ENCODE measurements at regions not wholly inside any gene's neighbourhood (a gene's known extent, or its start where the extent isn't known, plus 50 kb on each side); places are given as distances from the start of the nearest gene placed in this dataset.

DNA sequence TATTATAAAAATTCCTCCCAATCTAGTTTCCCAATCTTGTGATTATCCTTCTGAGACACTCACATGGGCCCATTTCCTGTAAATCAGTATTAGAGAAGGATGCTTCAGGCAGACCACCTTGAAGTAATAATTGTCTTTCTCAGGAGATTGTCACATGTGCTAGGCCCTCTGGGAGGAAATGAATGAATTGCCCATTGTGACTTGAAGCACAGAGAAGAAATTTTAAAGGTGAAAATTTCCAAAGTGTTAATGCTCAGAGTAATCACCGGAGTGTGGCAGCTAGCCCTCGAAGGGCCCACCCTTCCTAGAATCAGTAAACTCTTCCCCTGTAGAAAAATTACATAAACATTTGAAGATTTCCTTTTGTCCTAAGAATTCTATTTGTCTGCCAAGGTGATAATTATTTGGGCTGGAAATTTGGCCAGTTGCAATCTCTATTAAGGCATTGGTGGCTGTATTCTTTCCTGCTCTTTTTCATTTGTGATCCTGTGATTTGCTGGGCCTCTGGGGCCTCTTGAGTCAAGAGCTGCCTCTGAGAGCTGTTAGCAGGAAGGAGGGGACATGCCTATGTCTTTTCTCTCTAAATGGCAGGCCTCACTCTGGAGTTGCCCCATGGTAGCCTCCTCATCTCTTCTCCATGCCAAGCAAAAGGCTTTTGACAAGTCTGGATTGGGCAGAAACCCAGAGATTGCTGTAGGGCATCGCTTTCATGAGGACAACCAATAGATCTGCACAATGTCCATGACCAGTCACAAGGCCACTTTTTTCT lies 371.5 kb upstream of the ACTBL2 start:
- Histone ChIP-seq H3K4me3 (ENCODE audit: low read depth in 1 of 2, low read length in 2 of 2) (no peak overlapping the region), H3K27me3 (ENCODE audit: low read depth, low read length) (no peaks in the 10 kb centered on the region), H3K36me3 (ENCODE audit: control insufficient read depth in 1 of 2, insufficient read depth in 2 of 2, low read length in 2 of 2) (no peaks in the 10 kb centered on the region), H3K9me3 (ENCODE audit: control insufficient read depth in 1 of 2, low read length in 2 of 2) (no peaks in the 10 kb centered on the region), H3K4me1 (ENCODE audit: control insufficient read depth in 1 of 2, insufficient read depth in 2 of 2, low read length in 2 of 2) (no peaks in the 10 kb centered on the region), H3K27ac (ENCODE audit: low read length) (no peak overlapping the region)

DNA sequence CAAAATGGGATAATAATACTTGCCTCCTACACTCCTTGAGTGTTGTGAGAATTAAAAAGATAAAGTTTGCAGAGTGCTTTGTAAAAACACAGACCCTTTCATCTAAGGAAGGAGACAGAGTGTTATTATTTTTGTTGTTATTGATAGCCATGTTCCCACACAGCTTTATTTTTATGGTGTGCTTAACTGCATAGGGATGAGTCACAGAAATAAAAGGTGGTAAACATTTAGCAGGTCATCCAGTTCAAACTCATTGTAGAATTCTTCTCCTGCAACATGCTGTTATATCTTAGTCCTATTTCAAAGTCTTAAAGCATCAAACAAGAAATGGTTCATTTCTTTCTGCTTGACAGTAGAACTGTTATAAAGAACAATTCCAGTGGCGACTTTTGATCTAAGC lies 367.5 kb upstream of the ACTBL2 start:
- H3K27ac ChIP-seq (ENCODE audit: low read length) = no peak overlapping the region
- H3K27me3 ChIP-seq (ENCODE audit: low read depth, low read length) = no peaks in the 10 kb centered on the region
- no peaks in the 10 kb centered on the region for H3K4me1 ChIP-seq (ENCODE audit: control insufficient read depth in 1 of 2, insufficient read depth in 2 of 2, low read length in 2 of 2)
- no peaks in the 10 kb centered on the region for H3K9me3 ChIP-seq (ENCODE audit: control insufficient read depth in 1 of 2, low read length in 2 of 2)
- H3K4me3 ChIP-seq (ENCODE audit: low read depth in 1 of 2, low read length in 2 of 2) = no peak overlapping the region
- no peaks in the 10 kb centered on the region for H3K36me3 ChIP-seq (ENCODE audit: control insufficient read depth in 1 of 2, insufficient read depth in 2 of 2, low read length in 2 of 2)

DNA sequence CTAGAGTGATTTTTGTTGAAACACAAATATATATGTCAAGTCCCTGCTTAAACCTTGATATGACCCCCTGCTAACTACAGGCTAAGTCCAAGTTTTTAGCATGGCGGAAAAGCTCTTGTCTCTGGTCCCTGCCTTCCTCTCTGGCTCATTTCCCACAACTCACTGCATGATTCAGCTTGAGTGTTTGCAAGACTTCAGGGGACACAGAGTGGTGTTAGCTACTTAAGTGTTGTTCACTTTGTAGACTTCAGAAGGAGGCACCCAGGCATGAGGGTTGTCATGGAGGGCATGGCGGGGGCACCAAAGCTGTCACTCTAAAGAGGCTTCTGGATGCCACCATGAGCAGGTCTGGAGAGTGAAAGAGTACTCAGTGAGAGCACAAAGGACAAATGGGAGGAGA lies 362.4 kb upstream of the ACTBL2 start:
- H3K9me3 ChIP-seq (ENCODE audit: control insufficient read depth in 1 of 2, low read length in 2 of 2) = no peaks in the 10 kb centered on the region
- no peak overlapping the region for H3K4me3 ChIP-seq (ENCODE audit: low read depth in 1 of 2, low read length in 2 of 2)
- no peaks in the 10 kb centered on the region for H3K27me3 ChIP-seq (ENCODE audit: low read depth, low read length)
- no peaks in the 10 kb centered on the region for H3K36me3 ChIP-seq (ENCODE audit: control insufficient read depth in 1 of 2, insufficient read depth in 2 of 2, low read length in 2 of 2)
- H3K4me1 ChIP-seq (ENCODE audit: control insufficient read depth in 1 of 2, insufficient read depth in 2 of 2, low read length in 2 of 2) = peaks cover 7% of the 10 kb centered on the region in 2 donors
- H3K27ac ChIP-seq (ENCODE audit: low read length) = no peak overlapping the region

DNA sequence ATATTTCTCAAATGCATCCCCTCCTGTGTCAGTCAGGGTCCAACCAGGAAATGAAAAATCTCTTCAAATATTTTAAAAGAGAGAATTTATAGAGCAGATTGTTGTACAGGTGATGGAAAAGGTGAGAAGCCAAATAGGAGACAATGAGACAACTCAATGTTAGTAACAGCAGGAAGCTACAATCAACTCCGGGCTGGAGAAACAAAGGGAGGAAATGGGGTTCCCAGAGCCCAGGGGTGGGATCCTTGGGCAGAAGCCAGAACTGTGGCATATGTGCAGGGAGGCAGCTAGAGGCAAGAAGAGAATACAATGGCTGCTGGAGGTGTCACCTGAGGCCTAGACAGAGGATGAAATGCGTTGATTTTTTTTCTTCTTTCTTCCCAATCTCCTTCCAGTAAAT lies 361.8 kb upstream of the ACTBL2 start:
- no peak overlapping the region for H3K4me3 ChIP-seq (ENCODE audit: low read depth in 1 of 2, low read length in 2 of 2)
- no peaks in the 10 kb centered on the region for H3K36me3 ChIP-seq (ENCODE audit: control insufficient read depth in 1 of 2, insufficient read depth in 2 of 2, low read length in 2 of 2)
- H3K9me3 ChIP-seq (ENCODE audit: control insufficient read depth in 1 of 2, low read length in 2 of 2) = no peaks in the 10 kb centered on the region
- peaks cover 7% of the 10 kb centered on the region in 2 donors for H3K4me1 ChIP-seq (ENCODE audit: control insufficient read depth in 1 of 2, insufficient read depth in 2 of 2, low read length in 2 of 2)
- no peak overlapping the region for H3K27ac ChIP-seq (ENCODE audit: low read length)
- H3K27me3 ChIP-seq (ENCODE audit: low read depth, low read length) = no peaks in the 10 kb centered on the region

DNA sequence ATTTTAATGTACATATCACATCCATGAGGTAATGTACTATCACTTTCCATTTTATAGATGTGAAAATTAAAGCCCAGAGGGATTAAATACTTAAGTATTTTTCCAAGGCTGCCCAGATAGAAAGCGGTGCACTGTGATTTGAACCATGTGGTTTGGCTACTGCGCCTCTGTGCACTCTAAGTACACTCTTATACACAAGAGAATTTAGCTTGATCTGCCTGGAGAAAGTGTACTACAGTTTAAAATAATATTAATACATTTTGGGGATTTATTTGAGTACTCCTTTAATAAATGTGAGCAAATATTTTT lies 360.4 kb upstream of the ACTBL2 start:
- Histone ChIP-seq H3K27me3 (ENCODE audit: low read depth, low read length) (no peaks in the 10 kb centered on the region), H3K4me3 (ENCODE audit: low read depth in 1 of 2, low read length in 2 of 2) (no peak overlapping the region), H3K4me1 (ENCODE audit: control insufficient read depth in 1 of 2, insufficient read depth in 2 of 2, low read length in 2 of 2) (peaks cover 7% of the 10 kb centered on the region in 2 donors), H3K36me3 (ENCODE audit: control insufficient read depth in 1 of 2, insufficient read depth in 2 of 2, low read length in 2 of 2) (no peaks in the 10 kb centered on the region), H3K9me3 (ENCODE audit: control insufficient read depth in 1 of 2, low read length in 2 of 2) (no peaks in the 10 kb centered on the region), H3K27ac (ENCODE audit: low read length) (no peak overlapping the region)

DNA sequence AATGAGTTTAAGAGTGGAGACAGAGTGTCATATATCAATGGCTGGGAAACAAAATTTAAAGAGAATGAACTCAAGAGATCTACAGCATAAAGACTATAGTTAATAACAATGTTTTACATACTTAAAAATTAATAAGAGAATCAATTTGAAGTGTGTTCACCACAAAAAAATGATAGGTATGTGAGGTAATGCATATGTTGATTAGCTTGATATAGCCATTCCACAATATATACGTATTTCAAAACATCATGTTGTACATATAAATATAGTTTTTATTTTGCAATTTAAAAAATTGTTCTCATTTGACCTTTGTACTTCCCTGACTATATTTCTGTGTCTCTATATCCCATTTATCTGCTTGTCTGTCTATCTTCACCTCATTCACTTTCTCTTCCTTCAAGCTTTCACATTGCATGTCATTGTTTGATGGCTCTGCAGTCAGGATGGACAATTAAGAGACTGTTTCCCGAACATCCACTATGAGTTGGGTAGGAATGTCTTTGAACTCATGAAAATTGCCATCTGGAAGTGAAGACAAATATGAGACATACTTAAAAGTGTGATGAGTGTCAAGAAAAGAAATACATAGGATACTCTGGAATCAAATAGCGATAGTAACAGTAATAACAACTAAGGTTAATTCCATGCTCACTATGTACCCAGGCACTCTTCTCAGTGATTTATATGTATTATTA lies 359.9 kb upstream of the ACTBL2 start:
- Histone ChIP-seq H3K4me3 (ENCODE audit: low read depth in 1 of 2, low read length in 2 of 2) (no peak overlapping the region), H3K27me3 (ENCODE audit: low read depth, low read length) (no peaks in the 10 kb centered on the region), H3K9me3 (ENCODE audit: control insufficient read depth in 1 of 2, low read length in 2 of 2) (no peaks in the 10 kb centered on the region), H3K27ac (ENCODE audit: low read length) (no peak overlapping the region), H3K4me1 (ENCODE audit: control insufficient read depth in 1 of 2, insufficient read depth in 2 of 2, low read length in 2 of 2) (peaks cover 7% of the 10 kb centered on the region in 2 donors), H3K36me3 (ENCODE audit: control insufficient read depth in 1 of 2, insufficient read depth in 2 of 2, low read length in 2 of 2) (no peaks in the 10 kb centered on the region)

DNA sequence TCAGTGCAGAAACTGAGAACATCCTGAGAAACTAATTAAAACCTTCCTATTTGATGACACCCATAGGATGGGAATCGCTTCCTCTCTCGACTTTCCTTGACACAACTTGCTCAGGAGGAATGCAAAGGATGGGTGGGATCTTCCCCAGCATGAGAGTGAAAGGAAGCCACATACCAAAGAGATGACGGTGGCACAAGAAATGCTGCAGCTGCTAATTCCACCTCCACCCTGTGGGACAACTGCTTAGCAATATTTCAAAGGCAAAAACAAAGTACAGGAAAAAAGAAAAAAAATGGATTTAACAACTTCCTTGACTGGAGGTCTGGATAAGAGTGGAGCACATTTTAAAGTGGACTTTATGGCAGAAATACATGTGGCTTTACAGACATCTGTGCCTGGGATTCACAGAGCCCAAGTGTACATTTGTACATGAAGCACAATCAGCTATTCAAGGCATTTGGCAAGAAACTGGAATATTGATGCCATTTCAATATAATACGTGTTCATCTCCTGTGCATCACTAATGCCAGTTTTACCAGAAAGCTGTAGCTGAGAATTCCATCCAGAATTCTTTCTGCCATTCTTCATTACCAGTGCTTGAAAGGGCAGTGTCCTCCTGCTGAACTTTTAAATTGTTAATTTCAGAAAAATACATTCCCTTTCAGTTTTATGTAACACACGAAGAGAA lies 359.2 kb upstream of the ACTBL2 start:
- no peaks in the 10 kb centered on the region for H3K36me3 ChIP-seq (ENCODE audit: control insufficient read depth in 1 of 2, insufficient read depth in 2 of 2, low read length in 2 of 2)
- H3K27me3 ChIP-seq (ENCODE audit: low read depth, low read length) = no peaks in the 10 kb centered on the region
- H3K27ac ChIP-seq (ENCODE audit: low read length) = no peak overlapping the region
- no peaks in the 10 kb centered on the region for H3K9me3 ChIP-seq (ENCODE audit: control insufficient read depth in 1 of 2, low read length in 2 of 2)
- H3K4me1 ChIP-seq (ENCODE audit: control insufficient read depth in 1 of 2, insufficient read depth in 2 of 2, low read length in 2 of 2) = peaks cover 7% of the 10 kb centered on the region in 2 donors
- H3K4me3 ChIP-seq (ENCODE audit: low read depth in 1 of 2, low read length in 2 of 2) = no peak overlapping the region

DNA sequence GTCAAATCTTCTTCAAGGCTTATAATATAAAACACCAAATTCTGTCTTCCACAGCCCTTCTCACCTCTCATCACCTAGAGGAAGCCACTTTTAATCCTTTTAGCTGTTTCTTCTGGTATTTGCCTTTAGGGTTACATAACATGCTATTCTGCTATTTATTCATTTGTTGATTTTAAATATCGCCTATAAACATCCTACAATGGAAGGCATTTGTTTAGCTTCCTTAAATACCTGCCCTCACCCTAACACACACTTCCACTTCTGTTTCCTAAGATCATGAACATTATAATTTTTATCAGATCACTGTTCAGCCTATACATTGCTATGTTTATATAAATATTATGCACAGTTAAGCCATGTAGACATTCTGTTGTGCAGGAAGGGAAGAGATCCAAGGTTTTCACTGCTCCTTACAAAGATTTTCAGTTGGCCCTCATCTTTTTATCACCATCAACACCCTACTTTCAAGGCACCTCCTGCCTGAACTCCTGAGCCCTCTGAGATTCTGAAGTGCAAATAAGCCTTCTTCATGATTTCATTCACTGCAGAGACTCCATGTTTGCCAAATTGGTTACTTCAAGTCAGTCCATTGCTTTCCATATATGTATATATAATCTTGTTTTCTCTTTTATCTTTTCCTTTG lies 356.9 kb upstream of the ACTBL2 start:
- Histone ChIP-seq H3K27ac (ENCODE audit: low read length) (no peak overlapping the region), H3K4me3 (ENCODE audit: low read depth in 1 of 2, low read length in 2 of 2) (no peak overlapping the region), H3K36me3 (ENCODE audit: control insufficient read depth in 1 of 2, insufficient read depth in 2 of 2, low read length in 2 of 2) (no peaks in the 10 kb centered on the region), H3K9me3 (ENCODE audit: control insufficient read depth in 1 of 2, low read length in 2 of 2) (peaks cover 0 to 2% of the 10 kb centered on the region in 2 donors), H3K4me1 (ENCODE audit: control insufficient read depth in 1 of 2, insufficient read depth in 2 of 2, low read length in 2 of 2) (peaks cover 7 to 16% of the 10 kb centered on the region in 2 donors), H3K27me3 (ENCODE audit: low read depth, low read length) (no peaks in the 10 kb centered on the region)

DNA sequence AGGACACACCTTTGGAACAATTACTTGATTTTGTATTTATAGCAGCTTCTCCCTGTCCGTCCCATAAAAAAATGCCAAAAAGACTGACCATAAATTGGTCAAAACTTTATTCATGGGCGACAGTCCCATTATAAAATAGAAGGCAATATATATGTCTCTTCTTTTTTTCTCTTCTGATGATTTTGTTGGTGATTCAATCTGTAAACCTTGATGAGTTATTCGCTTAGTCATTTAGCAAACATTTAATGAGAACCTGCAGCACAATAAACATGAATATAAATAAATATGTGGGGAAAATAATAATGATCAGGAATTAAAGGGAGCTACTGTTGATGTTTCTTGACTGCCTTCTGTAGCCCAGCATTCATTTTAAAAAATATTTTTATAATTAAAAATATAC lies 356.4 kb upstream of the ACTBL2 start:
- Histone ChIP-seq H3K9me3 (ENCODE audit: control insufficient read depth in 1 of 2, low read length in 2 of 2) (peaks cover 0 to 2% of the 10 kb centered on the region in 2 donors), H3K27ac (ENCODE audit: low read length) (no peak overlapping the region), H3K27me3 (ENCODE audit: low read depth, low read length) (no peaks in the 10 kb centered on the region), H3K4me3 (ENCODE audit: low read depth in 1 of 2, low read length in 2 of 2) (no peak overlapping the region), H3K36me3 (ENCODE audit: control insufficient read depth in 1 of 2, insufficient read depth in 2 of 2, low read length in 2 of 2) (no peaks in the 10 kb centered on the region), H3K4me1 (ENCODE audit: control insufficient read depth in 1 of 2, insufficient read depth in 2 of 2, low read length in 2 of 2) (peaks cover 7 to 16% of the 10 kb centered on the region in 2 donors)

DNA sequence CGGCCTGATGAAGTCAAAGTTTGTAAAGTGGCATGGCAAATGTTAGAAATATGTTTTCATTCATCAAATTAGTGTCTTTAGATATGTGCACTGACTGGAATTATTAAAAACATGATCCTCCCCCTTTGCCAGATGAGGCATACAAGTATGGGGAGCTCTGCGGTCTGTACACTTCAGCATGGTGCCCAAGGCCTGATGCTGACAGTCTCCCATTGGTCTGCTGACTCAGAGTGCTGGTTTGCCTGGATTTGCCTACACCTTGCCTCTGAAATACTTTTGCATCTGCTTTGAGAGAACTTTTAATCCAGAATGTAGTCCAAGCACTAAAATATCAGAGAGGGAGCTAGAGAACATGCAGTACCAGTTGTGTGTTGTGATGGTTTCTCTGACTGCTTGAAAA lies 354.3 kb upstream of the ACTBL2 start:
- Histone ChIP-seq H3K4me1 (ENCODE audit: control insufficient read depth in 1 of 2, insufficient read depth in 2 of 2, low read length in 2 of 2) (peaks cover 4 to 15% of the 10 kb centered on the region in 2 donors), H3K36me3 (ENCODE audit: control insufficient read depth in 1 of 2, insufficient read depth in 2 of 2, low read length in 2 of 2) (no peaks in the 10 kb centered on the region), H3K27ac (ENCODE audit: low read length) (peak overlapping the region; percentile 64), H3K4me3 (ENCODE audit: low read depth in 1 of 2, low read length in 2 of 2) (no peak overlapping the region), H3K9me3 (ENCODE audit: control insufficient read depth in 1 of 2, low read length in 2 of 2) (peaks cover 0 to 2% of the 10 kb centered on the region in 2 donors), H3K27me3 (ENCODE audit: low read depth, low read length) (no peaks in the 10 kb centered on the region)

DNA sequence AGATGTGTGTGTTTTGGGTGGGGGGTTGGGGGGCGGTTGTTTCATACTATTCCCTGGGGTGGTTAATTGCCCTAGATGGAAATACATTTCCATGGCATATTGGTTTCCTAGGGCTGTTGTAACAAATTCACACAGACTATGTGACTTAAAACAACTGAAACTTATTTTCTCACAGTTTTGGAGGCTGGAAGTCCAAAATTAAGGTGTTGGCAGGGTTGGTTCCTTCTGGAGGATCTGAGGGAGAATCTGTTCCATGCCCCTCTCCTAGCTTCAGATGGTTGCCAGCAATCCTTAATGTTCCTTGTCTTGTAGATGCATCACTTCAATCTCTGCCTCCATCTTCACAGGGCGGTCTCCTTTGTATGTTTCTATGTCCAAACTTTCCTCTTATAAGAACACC lies 353.7 kb upstream of the ACTBL2 start:
- Histone ChIP-seq H3K4me3 (ENCODE audit: low read depth in 1 of 2, low read length in 2 of 2) (peak overlapping the region in 1 of 2 donors; percentile 3), H3K27me3 (ENCODE audit: low read depth, low read length) (no peaks in the 10 kb centered on the region), H3K27ac (ENCODE audit: low read length) (no peak overlapping the region), H3K4me1 (ENCODE audit: control insufficient read depth in 1 of 2, insufficient read depth in 2 of 2, low read length in 2 of 2) (peaks cover 0 to 10% of the 10 kb centered on the region in 2 donors), H3K9me3 (ENCODE audit: control insufficient read depth in 1 of 2, low read length in 2 of 2) (peaks cover 0 to 2% of the 10 kb centered on the region in 2 donors), H3K36me3 (ENCODE audit: control insufficient read depth in 1 of 2, insufficient read depth in 2 of 2, low read length in 2 of 2) (no peaks in the 10 kb centered on the region)
